Smooth muscle cell (in vitro differentiated cells): ENCODE measurements at regions not wholly inside any gene's neighbourhood (a gene's known extent, or its start where the extent isn't known, plus 50 kb on each side); places are given as distances from the start of the nearest gene placed in this dataset.

ENCODE experiments used
- DNase-seq: peaks from one replicate; lab custom pipeline; 2025; ENCODE audit not compliant: unreplicated experiment; lab: John Stamatoyannopoulos, UW
- H2AFZ ChIP-seq: fragments of 200-600 bp; sonication (generic); 2 replicates; pipeline ENCODE4 v1.6.0; 2016; ENCODE audit warnings: antibody characterized with exemption, low read depth, mild to moderate bottlenecking
- H3F3A ChIP-seq: fragments of 200-600 bp; sonication (generic); 2 replicates; pipeline ENCODE4 v1.6.0; 2017; ENCODE audit warnings: antibody characterized with exemption, low read depth
- H3K27ac ChIP-seq: fragments of 200-600 bp; sonication (generic); 2 replicates; pipeline ENCODE4 v1.5.1; 2016; ENCODE audit warnings: low read depth, mild to moderate bottlenecking
- H3K27me3 ChIP-seq: fragments of 200-600 bp; sonication (generic); 2 replicates; pipeline ENCODE4 v1.6.1; 2016; ENCODE audit warnings: low read depth, mild to moderate bottlenecking
- H3K36me3 ChIP-seq: fragments of 200-600 bp; sonication (generic); 2 replicates; pipeline ENCODE4 v1.5.1; 2016; ENCODE audit warnings: low read depth
- H3K4me1 ChIP-seq: fragments of 200-600 bp; sonication (generic); 2 replicates; pipeline ENCODE4 v1.5.1; 2016; ENCODE audit warnings: low read depth
- H3K4me2 ChIP-seq: fragments of 200-600 bp; sonication (generic); 2 replicates; pipeline ENCODE4 v1.6.0; 2016; ENCODE audit warnings: mild to moderate bottlenecking
- H3K4me3 ChIP-seq: fragments of 200-600 bp; sonication (generic); 2 replicates; pipeline ENCODE4 v1.5.1; 2016; ENCODE audit warnings: mild to moderate bottlenecking
- H3K79me2 ChIP-seq: fragments of 200-600 bp; sonication (generic); 2 replicates; pipeline ENCODE4 v1.6.0; 2016; ENCODE audit warnings: low read depth, mild to moderate bottlenecking
- H3K9ac ChIP-seq: fragments of 200-600 bp; sonication (generic); 2 replicates; pipeline ENCODE4 v1.6.0; 2016; ENCODE audit warnings: low read depth
- H3K9me3 ChIP-seq: fragments of 200-600 bp; sonication (generic); replicated peaks from 2 replicates; pipeline ENCODE4 v1.5.1; 2016; ENCODE audit warnings: low read depth
- H4K20me1 ChIP-seq: fragments of 200-600 bp; sonication (generic); 2 replicates; pipeline ENCODE4 v1.6.0; 2016; ENCODE audit warnings: low read depth
- CTCF ChIP-seq: fragments of 200-600 bp; sonication (generic); IDR thresholded peaks from 2 replicates; pipeline ENCODE4 v1.5.1; 2017; ENCODE audit warnings: borderline replicate concordance, mild to moderate bottlenecking, antibody characterized with exemption; ENCODE audit not compliant: insufficient read depth, poor library complexity, severe bottlenecking
- WGBS: methylation state at CpG from one replicate; pipeline ENCODE4 v1.1.7; 2016; ENCODE audit warnings: low lambda C conversion rate; 5-methylcytosine and 5-hydroxymethylcytosine counted together

- Histone ChIP-seq H3K4me1 (no peaks in the 10 kb centered on the region), H3K27me3 (no peaks in the 10 kb centered on the region), H3K9me3 (no peaks in the 10 kb centered on the region), H3F3A (no peaks in the 10 kb centered on the region), H3K36me3 (no peaks in the 10 kb centered on the region), H3K27ac (no peak overlapping the region), H3K9ac (no peak overlapping the region), H3K4me2 (no peak overlapping the region), H3K79me2 (no peaks in the 10 kb centered on the region), H2AFZ (no peak overlapping the region), H4K20me1 (no peaks in the 10 kb centered on the region), H3K4me3 (no peak overlapping the region)
- TF ChIP-seq CTCF = no peak
- no peak for DNase-seq
- 87% methylated on average over 5 of the region's 5 CpGs for WGBS
These were observed 78.8 kb downstream of the SPRY2 start for GRCh38 chr13:80262051-80262695.

- H3K27ac ChIP-seq = no peak overlapping the region
- TF ChIP-seq CTCF = no peak
- 100% methylated on average over 1 of the region's 1 CpG for WGBS
- H3K27me3 ChIP-seq = no peaks in the 10 kb centered on the region
- no peaks in the 10 kb centered on the region for H4K20me1 ChIP-seq
- no peak overlapping the region for H3K9ac ChIP-seq
- no peaks in the 10 kb centered on the region for H3F3A ChIP-seq
- H3K9me3 ChIP-seq = no peaks in the 10 kb centered on the region
- no peak overlapping the region for H3K4me3 ChIP-seq
- H2AFZ ChIP-seq = no peak overlapping the region
- no peaks in the 10 kb centered on the region for H3K4me1 ChIP-seq
- H3K36me3 ChIP-seq = no peaks in the 10 kb centered on the region
- no peaks in the 10 kb centered on the region for H3K79me2 ChIP-seq
- DNase-seq = no peak
- H3K4me2 ChIP-seq = no peak overlapping the region
These were observed 81.8 kb downstream of the SPRY2 start for GRCh38 chr13:80259159-80259558.

GRCh38 chr13:80256352-80256932, 84.5 kb downstream of the SPRY2 start:
- H3K36me3 ChIP-seq = no peaks in the 10 kb centered on the region

More at GRCh38 chr13:80256352-80256932, 84.5 kb downstream of the SPRY2 start:
- H3F3A ChIP-seq = no peaks in the 10 kb centered on the region
- 80% methylated on average over 7 of the region's 7 CpGs for WGBS
- H3K9me3 ChIP-seq = no peaks in the 10 kb centered on the region
- TF ChIP-seq CTCF = no peak
- H3K4me3 ChIP-seq = no peak overlapping the region
- no peak overlapping the region for H3K4me2 ChIP-seq
- H4K20me1 ChIP-seq = no peaks in the 10 kb centered on the region
- DNase-seq = no peak
- H2AFZ ChIP-seq = no peak overlapping the region
- H3K27me3 ChIP-seq = no peaks in the 10 kb centered on the region
- no peak overlapping the region for H3K27ac ChIP-seq
- no peaks in the 10 kb centered on the region for H3K79me2 ChIP-seq
- no peaks in the 10 kb centered on the region for H3K4me1 ChIP-seq
- H3K9ac ChIP-seq = no peak overlapping the region
